ENCODE measurements at regions not wholly inside any gene's neighbourhood (a gene's known extent, or its start where the extent isn't known, plus 50 kb on each side); places are given as distances from the start of the nearest gene placed in this dataset.

GRCh38 chr11:106400949-106401570 is 323.6 kb downstream of the AASDHPPT start:
- peaks cover 29% of the 10 kb centered on the region for H3K4me1 ChIP-seq (ENCODE audit: insufficient read depth, low read length)
- DNase-seq (ENCODE audit: low read depth), result peak; percentile 51
- H3K27me3 ChIP-seq (ENCODE audit: insufficient read depth, low read length), result no peaks in the 10 kb centered on the region
- no peak overlapping the region for H3K4me3 ChIP-seq (ENCODE audit: insufficient read depth, low read depth, low read length)
- Mint-ChIP-seq H3K4me3 (ENCODE audit: unreplicated experiment) (no peak overlapping the region), H3K36me3 (ENCODE audit: low read depth, unreplicated experiment) (no peaks in the 10 kb centered on the region), H3K27me3 (ENCODE audit: low read depth, unreplicated experiment) (no peaks in the 10 kb centered on the region), H3K9me3 (ENCODE audit: unreplicated experiment) (peaks cover 7% of the 10 kb centered on the region), H3K4me1 (ENCODE audit: low read depth, unreplicated experiment) (peaks cover 36% of the 10 kb centered on the region), H3K27ac (ENCODE audit: unreplicated experiment) (peak overlapping the region; percentile 28)
- no peaks in the 10 kb centered on the region for H4K20me1 ChIP-seq (ENCODE audit: insufficient read depth, low read length)
- H3K4me2 ChIP-seq (ENCODE audit: low read length), result no peak overlapping the region
- H3K9me3 ChIP-seq (ENCODE audit: insufficient read depth, low read depth, low read length), result no peaks in the 10 kb centered on the region
- H3K79me2 ChIP-seq (ENCODE audit: insufficient read depth, low read length), result no peaks in the 10 kb centered on the region
- H3K9ac ChIP-seq (ENCODE audit: low read length), result no peak overlapping the region
- H3K36me3 ChIP-seq (ENCODE audit: insufficient read depth, low read length), result no peaks in the 10 kb centered on the region
- no peak for FAIRE-seq
- no peak for TF ChIP-seq EZH2 (IDR thresholded peaks at IDR 0.05; ENCODE audit: insufficient read depth, low read length)
- TF ChIP-seq, protein P1, sequence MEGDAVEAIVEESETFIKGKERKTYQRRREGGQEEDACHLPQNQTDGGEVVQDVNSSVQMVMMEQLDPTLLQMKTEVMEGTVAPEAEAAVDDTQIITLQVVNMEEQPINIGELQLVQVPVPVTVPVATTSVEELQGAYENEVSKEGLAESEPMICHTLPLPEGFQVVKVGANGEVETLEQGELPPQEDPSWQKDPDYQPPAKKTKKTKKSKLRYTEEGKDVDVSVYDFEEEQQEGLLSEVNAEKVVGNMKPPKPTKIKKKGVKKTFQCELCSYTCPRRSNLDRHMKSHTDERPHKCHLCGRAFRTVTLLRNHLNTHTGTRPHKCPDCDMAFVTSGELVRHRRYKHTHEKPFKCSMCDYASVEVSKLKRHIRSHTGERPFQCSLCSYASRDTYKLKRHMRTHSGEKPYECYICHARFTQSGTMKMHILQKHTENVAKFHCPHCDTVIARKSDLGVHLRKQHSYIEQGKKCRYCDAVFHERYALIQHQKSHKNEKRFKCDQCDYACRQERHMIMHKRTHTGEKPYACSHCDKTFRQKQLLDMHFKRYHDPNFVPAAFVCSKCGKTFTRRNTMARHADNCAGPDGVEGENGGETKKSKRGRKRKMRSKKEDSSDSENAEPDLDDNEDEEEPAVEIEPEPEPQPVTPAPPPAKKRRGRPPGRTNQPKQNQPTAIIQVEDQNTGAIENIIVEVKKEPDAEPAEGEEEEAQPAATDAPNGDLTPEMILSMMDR (IDR thresholded peaks at IDR 0.05; ENCODE audit: insufficient read depth, low read depth, low read length), result no peak
- H2AFZ ChIP-seq (ENCODE audit: low read depth, low read length), result no peak overlapping the region
- peak overlapping the region; percentile 20 for H3K27ac ChIP-seq (ENCODE audit: low read depth, low read length)

- Histone ChIP-seq H3K27ac (ENCODE audit: low read depth, low read length) (no peak overlapping the region), H2AFZ (ENCODE audit: low read depth, low read length) (no peak overlapping the region), H3K4me3 (ENCODE audit: insufficient read depth, low read depth, low read length) (no peak overlapping the region), H3K79me2 (ENCODE audit: insufficient read depth, low read length) (no peaks in the 10 kb centered on the region), H3K4me2 (ENCODE audit: low read length) (no peak overlapping the region), H3K9me3 (ENCODE audit: insufficient read depth, low read depth, low read length) (no peaks in the 10 kb centered on the region), H3K36me3 (ENCODE audit: insufficient read depth, low read length) (no peaks in the 10 kb centered on the region), H3K9ac (ENCODE audit: low read length) (no peak overlapping the region), H4K20me1 (ENCODE audit: insufficient read depth, low read length) (no peaks in the 10 kb centered on the region), H3K4me1 (ENCODE audit: insufficient read depth, low read length) (peaks cover 16% of the 10 kb centered on the region), H3K27me3 (ENCODE audit: insufficient read depth, low read length) (no peaks in the 10 kb centered on the region)
- H3K27ac Mint-ChIP-seq (ENCODE audit: unreplicated experiment), result no peak overlapping the region
- H3K4me3 Mint-ChIP-seq (ENCODE audit: unreplicated experiment), result no peak overlapping the region
- H3K4me1 Mint-ChIP-seq (ENCODE audit: low read depth, unreplicated experiment), result peaks cover 25% of the 10 kb centered on the region
- TF ChIP-seq EZH2 (IDR thresholded peaks at IDR 0.05; ENCODE audit: insufficient read depth, low read length), result no peak
- TF ChIP-seq, protein P1 (IDR thresholded peaks at IDR 0.05; ENCODE audit: insufficient read depth, low read depth, low read length), result no peak
- FAIRE-seq (no peak), DNase-seq (ENCODE audit: low read depth) (no peak)
- no peaks in the 10 kb centered on the region for H3K36me3 Mint-ChIP-seq (ENCODE audit: low read depth, unreplicated experiment)
- H3K9me3 Mint-ChIP-seq (ENCODE audit: unreplicated experiment), result peaks cover 2% of the 10 kb centered on the region
- no peaks in the 10 kb centered on the region for H3K27me3 Mint-ChIP-seq (ENCODE audit: low read depth, unreplicated experiment)
These were observed 326.3 kb downstream of the AASDHPPT start for GRCh38 chr11:106403751-106404150.

DNA sequence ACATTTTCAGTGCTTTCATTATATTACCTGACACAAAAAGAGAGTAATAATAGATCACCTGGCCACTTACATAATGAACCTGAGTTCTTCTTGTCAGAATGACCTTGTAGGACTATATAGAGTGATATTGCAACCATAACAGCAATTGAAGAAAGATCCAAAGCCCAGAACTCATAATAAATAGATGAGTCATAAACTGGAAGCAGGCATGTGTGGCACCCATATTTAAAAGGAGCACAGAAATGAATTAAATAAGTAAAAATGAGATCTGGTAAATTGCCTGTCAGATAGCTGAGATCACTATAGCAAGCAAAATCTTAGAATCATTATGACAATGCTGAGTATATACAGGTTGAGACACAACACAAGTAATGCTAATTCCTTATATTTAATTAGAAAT is 331.8 kb downstream of the AASDHPPT start:
- no peaks in the 10 kb centered on the region for H3K27me3 Mint-ChIP-seq (ENCODE audit: low read depth, unreplicated experiment)
- Histone ChIP-seq H3K27me3 (ENCODE audit: insufficient read depth, low read length) (no peaks in the 10 kb centered on the region), H3K79me2 (ENCODE audit: insufficient read depth, low read length) (no peaks in the 10 kb centered on the region)

More for the DNA sequence above, 331.8 kb downstream of the AASDHPPT start:
- Mint-ChIP-seq H3K4me1 (ENCODE audit: low read depth, unreplicated experiment) (peaks cover 3% of the 10 kb centered on the region), H3K4me3 (ENCODE audit: unreplicated experiment) (no peak overlapping the region), H3K27ac (ENCODE audit: unreplicated experiment) (no peak overlapping the region), H3K9me3 (ENCODE audit: unreplicated experiment) (no peaks in the 10 kb centered on the region), H3K36me3 (ENCODE audit: low read depth, unreplicated experiment) (no peaks in the 10 kb centered on the region)
- Histone ChIP-seq H3K36me3 (ENCODE audit: insufficient read depth, low read length) (no peaks in the 10 kb centered on the region), H3K9me3 (ENCODE audit: insufficient read depth, low read depth, low read length) (no peaks in the 10 kb centered on the region), H3K4me3 (ENCODE audit: insufficient read depth, low read depth, low read length) (no peak overlapping the region), H3K9ac (ENCODE audit: low read length) (no peak overlapping the region), H3K4me2 (ENCODE audit: low read length) (no peak overlapping the region), H4K20me1 (ENCODE audit: insufficient read depth, low read length) (no peaks in the 10 kb centered on the region), H3K4me1 (ENCODE audit: insufficient read depth, low read length) (no peaks in the 10 kb centered on the region), H3K27ac (ENCODE audit: low read depth, low read length) (no peak overlapping the region), H2AFZ (ENCODE audit: low read depth, low read length) (no peak overlapping the region)
- FAIRE-seq, result no peak
- no peak for DNase-seq (ENCODE audit: low read depth)
- TF ChIP-seq, protein P1 (IDR thresholded peaks at IDR 0.05; ENCODE audit: insufficient read depth, low read depth, low read length), result no peak

Measured in astrocyte (in vitro differentiated cells and primary cell).